ENCODE measurements at regions not wholly inside any gene's neighbourhood (a gene's known extent, or its start where the extent isn't known, plus 50 kb on each side); places are given as distances from the start of the nearest gene placed in this dataset.

- DNase-seq = no peak
Observed at GRCh38 chr15:46265664-46266347, 631.0 kb downstream of the SQOR start.

- DNase-seq = no peak
Observed at GRCh38 chr15:46266661-46267060, 631.8 kb downstream of the SQOR start.

- DNase-seq = no peak
Observed at GRCh38 chr15:46270481-46271147, 635.8 kb downstream of the SQOR start.

- DNase-seq = no peak
Observed at GRCh38 chr15:46275701-46276100, 640.9 kb downstream of the SQOR start.

- no peak for DNase-seq
Observed at GRCh38 chr15:46277451-46277850, 642.6 kb downstream of the SQOR start.

- no peak for DNase-seq
Observed at GRCh38 chr15:46278062-46278461, 643.2 kb downstream of the SQOR start.

GRCh38 chr15:46278486-46279090 is 643.8 kb downstream of the SQOR start:
- no peak for DNase-seq

GRCh38 chr15:46280762-46281542 is 646.1 kb downstream of the SQOR start:
- no peak for DNase-seq

GRCh38 chr15:46293550-46293949 is 658.7 kb downstream of the SQOR start:
- no peak for DNase-seq

- DNase-seq = no peak
Observed at GRCh38 chr15:46296002-46296401, 661.2 kb downstream of the SQOR start.

- no peak for DNase-seq
Observed at GRCh38 chr15:46296797-46297196, 662.0 kb downstream of the SQOR start.

- no peak for DNase-seq
Observed at GRCh38 chr15:46297766-46298165, 662.9 kb downstream of the SQOR start.

- DNase-seq = no peak
Observed at GRCh38 chr15:46300716-46301115, 665.9 kb downstream of the SQOR start.

GRCh38 chr15:46301291-46301690 is 666.5 kb downstream of the SQOR start:
- DNase-seq = no peak

GRCh38 chr15:46301826-46302225 is 667.0 kb downstream of the SQOR start:
- DNase-seq = no peak

GRCh38 chr15:46304321-46304720 is 669.5 kb downstream of the SQOR start:
- DNase-seq = no peak

GRCh38 chr15:46307746-46308145 is 672.9 kb downstream of the SQOR start:
- DNase-seq = no peak

- DNase-seq = no peak
Observed at GRCh38 chr15:46309914-46310313, 675.1 kb downstream of the SQOR start.

GRCh38 chr15:46312133-46312740 is 677.4 kb downstream of the SQOR start:
- peak; percentile 36 for DNase-seq

- no peak for DNase-seq
Observed at GRCh38 chr15:46315434-46315833, 680.6 kb downstream of the SQOR start.

GRCh38 chr15:46316024-46316423 is 681.2 kb downstream of the SQOR start:
- no peak for DNase-seq

- DNase-seq = no peak
Observed at GRCh38 chr15:46317029-46317428, 682.2 kb downstream of the SQOR start.

GRCh38 chr15:46322753-46323152 is 687.9 kb downstream of the SQOR start:
- DNase-seq = no peak
